ENCODE measurements at regions not wholly inside any gene's neighbourhood (a gene's known extent, or its start where the extent isn't known, plus 50 kb on each side); places are given as distances from the start of the nearest gene placed in this dataset.

- TF ChIP-seq ELK1 (IDR thresholded peaks at IDR 0.05; ENCODE audit: low read depth, low read length) (no peak), GATAD2B (conservative IDR thresholded peaks at IDR 0.05; ENCODE audit: low read depth) (no peak), CUX1 (IDR thresholded peaks at IDR 0.05; ENCODE audit: insufficient replicate concordance, low read depth, low read length) (no peak)
Measured at GRCh38 chr2:16860627-16861026, 195.0 kb upstream of the CYRIA start (continued).

- DNase-seq (ENCODE audit: low read depth, low spot score) (no peak), ATAC-seq (no peak), FAIRE-seq (no peak)
- ChIA-PET CTCF (no interaction called here), POLR2A (no interaction called here), SMC1A (ENCODE audit: uncharacterized antibody, unreplicated experiment) (no interaction called here), RAD21 (ENCODE audit: unreplicated experiment) (no interaction called here)
- Histone ChIP-seq H2AFZ (ENCODE audit: control insufficient read depth, low read depth, low read length) (no peak overlapping the region), H3K27me3 (replicated peaks in 1 of 2; ENCODE audit: control insufficient read depth in 2 of 2, insufficient read depth in 2 of 2, low read length in 1 of 2) (no peaks in the 10 kb centered on the region), H3K4me1 (ENCODE audit: control insufficient read depth, insufficient read depth, low read length) (no peaks in the 10 kb centered on the region), H4K20me1 (ENCODE audit: control insufficient read depth, insufficient read depth) (no peaks in the 10 kb centered on the region), H3K9me3 (replicated peaks; ENCODE audit: control insufficient read depth, insufficient read depth, low read length) (no peaks in the 10 kb centered on the region), H3K4me2 (ENCODE audit: control insufficient read depth, insufficient read depth) (no peak overlapping the region), H3K4me3 (no peak overlapping the region), H3K36me3 (ENCODE audit: control insufficient read depth in 2 of 2, insufficient read depth in 2 of 2, low read length in 1 of 2) (no peaks in the 10 kb centered on the region), H3K9ac (ENCODE audit: control insufficient read depth, insufficient read depth, low read length) (no peak overlapping the region), H3K27ac (ENCODE audit: control insufficient read depth, insufficient read depth) (no peak overlapping the region), H3K79me2 (ENCODE audit: control insufficient read depth, insufficient read depth, low read length) (no peaks in the 10 kb centered on the region)
- intact Hi-C loops (cut with micrococcal nuclease; ENCODE audit: unreplicated experiment) (no loop called here), in situ Hi-C loops (cut with MboI) (no loop called here)
- 51% methylated on average over 22 of the region's 22 CpGs for WGBS (ENCODE audit: insufficient coverage, insufficient replicate concordance, low lambda C conversion rate, missing lambda C conversion rate)
- BruUV-seq (replicated peaks): no TSS peak
- TF ChIP-seq NR2C2 (IDR thresholded peaks at IDR 0.05; ENCODE audit: borderline replicate concordance, control insufficient read depth, insufficient read length, low read depth) (no peak), TCF3 (IDR thresholded peaks at IDR 0.05; ENCODE audit: borderline replicate concordance, insufficient read depth, low read depth, low read length) (no peak), IRF5 (IDR thresholded peaks at IDR 0.05; ENCODE audit: borderline replicate concordance) (no peak), MYB (IDR thresholded peaks at IDR 0.05; ENCODE audit: borderline replicate concordance, low read depth, low read length) (no peak), RELA (IDR thresholded peaks at IDR 0.05; ENCODE audit: borderline replicate concordance, partially characterized antibody) (no peak), CBX3 (IDR thresholded peaks at IDR 0.05; ENCODE audit: borderline replicate concordance, low read depth) (no peak), HDAC6 (IDR thresholded peaks at IDR 0.05; ENCODE audit: unreplicated experiment) (no peak), ZNF207 (IDR thresholded peaks at IDR 0.05; ENCODE audit: borderline replicate concordance) (no peak), SMAD1 (IDR thresholded peaks at IDR 0.05; ENCODE audit: low read depth, partially characterized antibody) (no peak)
Measured at GRCh38 chr2:16855183-16855582, 189.5 kb upstream of the CYRIA start.
